LHCN-M2 (cell line): ENCODE measurements at regions not wholly inside any gene's neighbourhood (a gene's known extent, or its start where the extent isn't known, plus 50 kb on each side); places are given as distances from the start of the nearest gene placed in this dataset.

ENCODE experiments used
- DNase-seq: peaks from one replicate; pipeline ENCODE4 v3.0.0-alpha.2; 2012; ENCODE audit warnings: low read depth

DNA sequence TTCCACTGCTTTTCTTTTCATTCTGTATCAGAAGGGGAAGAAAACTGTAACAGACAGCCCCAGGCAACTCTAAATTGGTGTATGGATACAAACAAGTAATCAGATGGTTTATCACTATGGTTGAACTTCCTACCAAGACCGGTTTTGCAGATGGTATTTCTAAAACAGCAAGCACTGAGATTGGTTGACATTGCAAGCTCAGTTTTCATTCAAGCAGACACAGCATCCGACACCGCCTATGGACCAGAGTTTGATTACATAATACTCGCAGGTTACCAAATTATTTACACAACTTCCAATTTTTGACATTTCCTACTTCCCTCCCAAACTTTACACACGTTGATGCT lies 209.9 kb downstream of the ALDH8A1 start:
- no peak for DNase-seq

DNA sequence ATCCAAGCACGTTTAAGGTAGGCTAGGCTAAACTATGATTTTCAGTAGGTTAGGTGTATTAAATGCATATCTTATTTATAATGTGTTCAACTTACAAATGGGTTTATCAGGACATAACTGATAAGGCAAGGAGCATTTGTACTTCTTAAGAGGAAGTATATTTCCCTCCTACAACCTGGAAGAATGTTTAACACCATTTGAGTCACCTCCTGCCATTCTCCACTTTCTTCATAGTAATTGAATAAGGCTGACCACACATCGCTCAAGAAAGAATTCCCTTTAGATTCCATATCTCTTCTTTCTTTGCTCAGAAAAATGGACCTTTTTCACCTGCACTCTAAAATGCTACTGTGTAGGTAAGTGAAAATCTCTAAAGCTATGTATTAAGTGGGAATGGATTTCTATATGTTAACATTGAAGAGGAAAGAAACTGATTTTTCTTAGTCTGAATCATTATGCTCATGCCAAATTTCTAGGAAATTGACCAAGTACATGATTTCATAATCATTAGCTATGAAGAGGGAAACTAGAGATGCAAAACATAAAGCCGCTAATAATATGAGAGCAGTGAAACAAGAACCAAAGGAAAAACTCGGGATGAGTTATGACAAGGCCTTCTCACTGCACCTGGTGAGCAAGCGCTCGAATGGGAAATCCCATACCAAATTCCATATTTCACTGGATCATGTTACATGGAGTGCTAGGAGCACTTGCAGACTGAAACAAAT lies 210.4 kb downstream of the ALDH8A1 start:
- DNase-seq, result peak; percentile 38

DNA sequence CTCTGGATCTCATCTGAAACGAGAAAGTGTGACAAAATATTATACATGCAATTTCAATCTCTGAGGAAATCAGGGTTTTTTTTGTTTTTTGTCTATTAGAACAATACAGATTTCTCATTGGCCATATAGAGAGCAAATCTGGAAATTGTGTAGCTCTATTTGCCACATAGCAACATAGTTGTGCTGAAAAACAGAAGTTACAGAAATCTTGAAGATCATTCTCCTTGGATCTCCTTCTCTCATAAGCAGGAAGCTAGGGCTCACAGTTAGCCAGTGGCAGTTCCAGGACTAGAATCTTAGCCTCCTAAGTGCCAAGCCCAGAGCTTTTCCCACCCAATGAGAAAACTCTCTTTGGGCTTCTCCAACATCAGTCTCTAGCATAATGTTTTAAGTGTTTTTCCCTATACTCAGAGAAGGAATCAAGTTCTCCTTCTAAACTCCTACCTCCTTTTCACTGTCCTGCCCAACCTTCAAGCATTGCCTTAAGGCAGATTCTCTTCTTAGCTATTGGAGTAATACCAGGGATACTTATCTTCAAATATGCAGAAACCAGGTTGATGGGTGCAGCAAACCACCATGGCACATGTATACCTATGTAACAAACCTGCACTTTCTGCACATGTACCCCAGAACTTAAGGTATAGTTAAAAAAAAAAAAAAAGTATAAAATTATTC lies 211.6 kb downstream of the ALDH8A1 start:
- DNase-seq, result no peak

DNA sequence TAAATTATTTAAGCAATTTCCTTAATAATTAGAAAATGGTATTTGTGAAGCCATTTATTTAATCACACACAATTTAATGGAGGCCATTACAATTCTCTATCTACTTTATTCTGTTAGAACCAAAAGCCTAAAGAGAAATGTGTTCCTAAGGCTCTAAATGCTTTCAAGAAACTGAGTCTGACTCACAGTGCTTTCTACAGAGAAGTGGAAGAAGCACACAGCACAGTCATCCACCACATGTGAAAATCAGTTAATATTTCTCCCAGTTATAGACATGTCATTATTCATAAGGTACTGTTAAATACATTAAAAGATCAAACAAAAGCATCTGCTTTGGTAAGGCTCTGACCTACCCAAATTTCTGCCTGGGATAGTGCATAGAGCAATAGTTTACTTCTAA lies 214.4 kb downstream of the ALDH8A1 start:
- no peak for DNase-seq

DNA sequence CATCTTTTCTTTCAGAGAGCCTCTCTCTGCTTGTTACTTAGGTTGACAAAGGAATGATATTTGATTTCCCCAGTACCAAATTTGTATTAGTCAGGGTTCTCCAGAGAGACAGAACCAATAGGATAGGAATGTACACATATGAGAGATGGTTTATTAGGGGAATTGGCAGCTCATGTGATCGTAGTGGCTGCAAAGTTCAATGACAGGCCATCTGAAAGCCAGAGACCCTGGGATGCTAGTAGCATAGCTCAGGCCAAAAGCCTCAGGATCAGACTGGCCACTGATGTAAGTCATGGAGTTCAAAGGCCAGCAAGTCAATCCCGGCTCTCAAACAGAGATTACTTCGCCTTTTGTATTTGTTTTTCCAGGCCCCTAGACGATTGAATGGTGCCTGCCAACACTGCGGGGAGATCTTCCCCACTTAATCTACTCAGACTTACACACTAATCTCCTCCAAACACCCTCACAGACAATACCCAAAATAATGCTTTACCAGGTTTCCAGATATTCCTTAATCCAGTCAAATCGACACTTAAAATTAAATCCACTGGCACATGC lies 215.5 kb downstream of the ALDH8A1 start:
- no peak for DNase-seq

DNA sequence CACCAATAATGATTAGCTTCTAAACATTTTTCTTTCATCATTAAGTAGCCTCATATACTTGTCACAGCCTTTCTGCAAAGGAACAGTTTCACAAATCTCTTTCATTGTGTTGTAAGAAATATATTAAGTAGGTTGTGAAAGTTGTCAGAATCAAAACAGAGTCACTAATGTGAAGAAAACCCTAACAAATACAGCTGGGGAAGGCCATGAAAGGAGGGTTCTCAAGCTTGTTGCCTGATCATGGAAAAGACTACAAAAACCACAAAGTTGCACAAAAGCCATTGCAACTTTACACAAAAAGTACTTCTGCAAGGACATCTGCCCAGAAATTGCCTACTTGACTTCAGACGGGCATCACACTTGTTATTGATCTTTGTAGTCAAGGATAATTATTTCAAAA lies 216.1 kb downstream of the ALDH8A1 start:
- DNase-seq, result no peak

DNA sequence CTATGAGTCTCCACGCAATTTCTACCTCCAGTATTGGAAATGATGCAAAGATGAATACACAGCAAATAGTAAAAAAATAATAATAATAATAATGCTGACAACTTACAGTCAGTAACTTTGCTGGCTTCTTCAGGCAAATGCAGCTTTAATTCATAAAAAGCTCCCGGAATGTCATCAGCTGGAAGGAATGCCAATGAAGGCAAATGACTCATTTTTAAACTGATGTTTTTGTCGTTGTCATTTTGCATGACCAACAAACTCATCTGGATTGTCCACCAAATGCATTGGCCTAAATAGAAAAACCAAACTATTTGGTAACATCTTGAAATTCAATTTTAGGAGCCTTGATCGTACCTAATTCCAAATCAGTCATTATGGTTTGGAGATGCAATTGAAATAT lies 217.1 kb downstream of the ALDH8A1 start:
- DNase-seq, result no peak

DNA sequence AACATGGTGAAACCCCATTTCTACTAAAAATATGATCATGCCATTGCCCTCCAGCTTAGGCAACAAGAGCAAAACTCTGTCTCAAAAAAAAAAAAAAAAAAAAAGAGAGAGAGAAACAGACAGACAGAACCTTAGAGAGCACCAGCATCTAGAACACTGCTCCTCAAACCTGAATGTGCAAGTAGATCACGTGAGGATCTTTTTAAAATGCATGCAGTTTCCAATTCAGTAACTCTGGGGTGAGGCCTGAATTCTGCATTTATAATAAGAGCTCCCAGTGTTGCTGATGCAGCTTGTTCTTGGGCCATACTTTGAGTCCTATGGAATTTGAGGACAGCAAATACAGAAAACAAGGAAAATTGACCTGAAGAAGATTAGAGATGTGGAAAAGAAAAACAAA lies 218.3 kb downstream of the ALDH8A1 start:
- DNase-seq, result no peak

DNA sequence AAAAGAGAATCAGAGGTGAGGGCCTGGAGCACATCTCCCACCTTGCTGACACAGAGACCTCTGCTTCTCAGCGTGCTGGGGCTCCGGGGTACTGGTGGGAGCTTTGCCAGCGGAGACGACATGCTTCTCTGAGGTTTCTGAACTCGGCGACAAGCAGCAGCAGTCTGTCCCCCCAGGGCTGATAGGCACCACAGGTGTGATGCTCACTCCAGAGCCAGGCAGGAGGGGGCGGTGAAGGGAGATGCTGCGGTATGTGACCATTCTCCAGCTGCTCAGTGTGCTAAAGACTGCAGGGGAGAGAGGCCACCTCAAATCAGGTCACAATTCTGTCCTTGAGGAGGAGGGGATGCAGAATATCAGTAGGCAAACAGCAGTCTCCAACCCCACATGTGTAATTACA lies 219.9 kb downstream of the ALDH8A1 start:
- no peak for DNase-seq

DNA sequence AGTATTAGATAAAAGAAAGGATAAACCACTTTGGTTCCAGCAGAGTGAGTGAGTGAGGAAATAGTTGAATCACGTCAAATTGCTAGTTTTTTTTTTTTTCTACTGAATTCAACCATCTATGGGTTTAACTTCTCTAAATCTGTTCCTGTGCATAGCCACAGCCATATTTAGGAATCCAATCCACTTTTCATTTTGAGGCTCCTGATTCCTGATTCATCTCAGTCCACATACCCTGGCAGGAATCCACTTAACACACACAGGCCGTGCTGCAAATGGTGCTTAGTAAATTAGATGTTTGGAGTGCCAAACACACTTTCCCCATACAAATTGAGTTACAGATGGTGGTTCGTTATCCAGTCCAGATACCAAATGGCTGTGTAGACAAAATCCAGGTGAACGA lies 220.3 kb downstream of the ALDH8A1 start:
- DNase-seq, result no peak

DNA sequence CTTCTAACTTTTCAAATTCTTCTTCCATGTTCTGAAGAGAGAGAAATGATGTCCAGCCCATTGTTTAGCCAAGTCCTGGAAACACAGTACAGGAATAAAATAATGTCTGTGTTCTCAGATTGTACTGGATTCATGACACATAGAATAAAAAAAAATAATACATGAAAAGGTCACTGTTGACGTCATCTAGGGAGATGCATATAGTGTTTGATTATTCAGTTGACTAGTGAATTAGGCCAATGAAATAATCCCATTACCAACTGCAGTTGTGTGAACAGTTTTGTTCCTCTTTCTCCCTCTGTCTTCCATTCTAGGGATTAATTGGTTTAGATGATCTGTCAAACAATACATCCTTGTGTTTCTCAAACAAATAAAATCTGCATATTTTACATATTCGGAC lies 222.8 kb downstream of the ALDH8A1 start:
- DNase-seq, result no peak

DNA sequence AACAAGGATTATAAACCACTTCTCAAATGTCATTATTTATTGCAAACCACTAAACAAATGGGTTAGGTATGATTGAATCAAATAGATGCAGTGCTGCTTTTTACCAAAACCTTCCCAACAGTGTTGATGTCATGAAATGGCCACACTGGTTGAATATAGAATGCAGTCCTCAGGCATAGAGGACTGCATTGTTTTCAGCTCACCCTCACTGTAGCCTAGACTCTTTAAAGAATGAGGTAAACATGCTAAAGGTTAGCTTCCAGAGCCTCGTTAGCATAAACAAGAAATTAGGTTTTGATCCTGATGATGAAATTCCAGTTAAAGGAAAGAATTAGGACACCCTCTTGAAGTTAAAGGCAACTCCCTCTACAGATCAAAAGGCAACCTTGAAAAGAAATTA lies 224.3 kb downstream of the ALDH8A1 start:
- DNase-seq, result no peak

DNA sequence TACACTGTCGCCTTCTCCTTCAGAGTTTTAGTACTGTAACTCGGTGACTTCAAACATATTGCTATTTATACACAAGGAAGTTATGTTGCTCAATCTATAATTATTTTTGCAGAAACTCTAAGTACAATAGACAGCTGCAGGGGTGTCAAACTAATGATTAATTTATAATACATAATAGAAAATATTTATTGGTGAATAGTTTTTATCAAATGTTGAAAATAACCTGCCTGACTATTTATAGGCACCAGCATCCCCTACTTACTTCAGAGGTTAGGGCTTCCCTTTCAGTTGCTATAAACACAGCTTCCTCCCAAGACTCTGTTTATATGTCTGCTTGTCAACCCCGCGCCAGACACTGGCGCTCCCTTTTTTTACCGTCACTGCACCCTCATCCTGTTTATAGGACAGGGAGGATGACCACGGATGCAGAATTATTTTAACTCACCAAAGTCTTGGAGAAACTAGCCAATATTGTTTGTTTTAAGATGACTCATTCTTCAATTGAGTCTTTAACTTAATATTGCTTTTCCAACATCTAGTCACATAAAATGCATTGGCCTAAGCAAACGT lies 225.0 kb downstream of the ALDH8A1 start:
- no peak for DNase-seq

DNA sequence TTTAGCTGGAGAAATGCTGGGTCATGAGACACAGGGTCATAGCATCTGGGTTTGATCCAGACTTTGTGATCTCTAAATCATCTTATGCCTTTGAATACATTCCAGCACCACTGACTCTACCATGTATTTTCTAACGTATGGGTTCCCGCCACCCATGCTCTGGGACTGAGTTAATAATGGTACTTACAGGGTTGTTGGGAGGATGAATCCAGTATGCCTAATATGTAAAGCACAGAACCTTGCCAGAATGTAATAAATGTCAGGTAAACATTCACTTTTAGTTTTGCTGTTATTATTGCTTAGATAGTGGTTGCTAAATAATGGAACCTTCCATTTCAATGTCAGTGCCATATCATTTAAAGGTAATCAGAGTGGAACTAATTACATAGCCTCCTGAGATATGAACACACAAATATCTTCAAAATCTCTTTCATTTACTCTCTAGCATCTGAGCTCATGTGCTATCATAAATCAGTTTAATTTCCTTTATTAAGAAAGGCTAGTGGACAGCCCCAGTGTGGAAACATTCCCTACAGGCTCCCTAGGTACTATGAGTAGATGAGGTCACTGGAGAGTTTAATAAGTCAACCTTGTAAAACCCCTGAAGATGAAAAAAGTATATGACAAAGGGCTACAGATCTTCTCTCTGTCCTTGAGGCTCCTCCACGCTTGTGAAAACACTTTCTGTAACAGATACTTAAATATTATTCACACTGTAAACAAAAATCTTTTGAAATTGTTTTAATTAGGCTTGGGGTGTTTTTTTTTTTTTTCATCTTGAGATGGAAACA lies 226.6 kb downstream of the ALDH8A1 start:
- no peak for DNase-seq

DNA sequence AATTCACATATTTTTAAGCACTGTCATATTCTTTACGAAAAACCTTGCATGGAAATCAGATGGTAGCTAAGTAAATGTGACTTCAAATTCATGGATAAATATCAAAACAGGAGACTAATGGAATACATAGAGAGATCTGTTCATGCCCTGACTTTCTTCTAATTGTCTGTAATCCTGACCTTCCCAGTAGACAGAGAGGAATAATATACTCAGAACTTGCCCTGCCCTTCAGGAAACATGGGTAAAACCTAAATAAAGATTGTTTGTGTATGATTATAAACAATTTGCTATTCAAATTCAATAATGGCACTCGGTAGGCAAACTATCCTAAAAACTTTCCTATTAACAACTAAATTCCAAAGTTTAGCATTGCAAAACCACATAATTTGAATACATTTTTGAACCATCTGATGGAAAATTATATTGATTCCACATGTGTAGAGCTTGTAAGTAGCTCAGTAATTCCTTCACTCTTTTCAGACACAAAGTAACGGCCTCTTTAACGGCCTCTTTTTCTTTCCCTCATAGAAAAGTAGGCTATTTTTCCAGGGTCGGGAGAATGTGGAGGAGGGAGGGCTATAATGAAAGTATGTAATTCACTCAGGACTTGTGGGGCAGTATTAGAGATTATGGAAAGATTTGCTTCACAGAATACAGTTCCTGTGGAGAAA lies 227.6 kb downstream of the ALDH8A1 start:
- DNase-seq, result no peak

DNA sequence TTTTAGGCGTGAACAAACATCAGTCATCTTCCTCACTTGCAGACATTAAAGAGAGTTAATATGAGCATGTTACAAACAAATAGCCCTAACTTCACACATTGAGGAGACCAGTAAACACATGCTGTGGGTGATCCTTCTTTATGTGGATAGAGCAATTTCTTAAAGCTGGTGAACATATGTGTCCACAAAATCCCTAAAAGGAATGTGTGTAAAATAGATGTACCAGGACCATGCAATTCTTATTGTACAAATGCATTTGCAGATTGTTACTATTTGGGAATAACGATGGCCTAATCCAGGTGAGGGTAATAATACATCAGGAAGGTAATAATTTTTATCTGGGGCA lies 228.9 kb downstream of the ALDH8A1 start:
- no peak for DNase-seq

DNA sequence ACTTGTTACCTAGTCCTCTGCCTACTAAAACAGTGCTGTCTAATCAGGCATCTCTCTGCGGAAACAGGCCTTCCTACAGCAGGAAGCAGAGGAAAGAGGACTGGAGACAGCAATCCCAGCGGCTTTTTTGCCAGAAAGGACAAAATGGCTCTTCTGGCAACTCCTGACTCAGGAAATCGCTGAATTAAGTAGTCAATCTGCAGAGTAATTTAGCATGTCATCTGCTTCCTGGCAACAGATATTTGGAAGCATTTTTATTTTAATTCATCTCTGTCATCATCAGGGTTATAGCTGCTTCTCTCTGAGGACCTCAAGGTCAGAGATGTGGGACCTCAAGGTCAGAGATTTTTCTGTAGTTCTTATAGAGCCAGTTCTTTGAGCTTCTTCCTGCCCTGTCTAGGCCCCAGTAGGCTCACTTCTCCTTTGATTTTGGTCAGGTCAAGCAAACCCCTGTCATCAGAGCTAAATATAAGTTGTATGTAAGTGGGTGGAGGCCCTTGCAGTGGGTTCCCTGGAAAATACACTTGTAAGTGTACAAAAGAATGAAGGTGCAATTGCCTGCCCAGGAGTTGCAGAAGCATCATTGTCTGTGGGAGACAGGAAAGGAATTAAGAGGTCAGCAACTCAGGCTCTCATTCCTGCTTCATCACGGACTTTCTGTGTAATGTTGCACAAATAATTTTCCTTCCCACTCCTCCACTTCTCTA lies 229.4 kb downstream of the ALDH8A1 start:
- DNase-seq, result no peak

DNA sequence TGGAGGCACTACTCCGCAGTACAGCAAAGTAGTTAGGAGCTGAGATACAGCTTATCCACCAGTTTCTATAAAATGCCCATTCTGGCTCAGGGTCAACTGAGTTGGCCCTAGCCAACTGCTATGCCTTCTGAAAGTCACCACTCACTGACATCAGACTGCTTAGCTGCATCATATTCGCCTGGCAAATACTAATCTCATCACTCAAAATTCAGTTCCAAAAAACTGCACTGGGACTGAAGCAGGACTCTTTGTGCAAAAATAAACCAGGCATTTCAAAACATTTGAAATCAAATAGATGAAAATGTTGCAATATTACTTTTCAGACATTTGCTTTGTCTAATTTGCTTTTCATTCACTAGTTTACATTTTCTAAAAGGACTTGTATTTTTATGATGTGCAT lies 230.0 kb downstream of the ALDH8A1 start:
- DNase-seq, result no peak

DNA sequence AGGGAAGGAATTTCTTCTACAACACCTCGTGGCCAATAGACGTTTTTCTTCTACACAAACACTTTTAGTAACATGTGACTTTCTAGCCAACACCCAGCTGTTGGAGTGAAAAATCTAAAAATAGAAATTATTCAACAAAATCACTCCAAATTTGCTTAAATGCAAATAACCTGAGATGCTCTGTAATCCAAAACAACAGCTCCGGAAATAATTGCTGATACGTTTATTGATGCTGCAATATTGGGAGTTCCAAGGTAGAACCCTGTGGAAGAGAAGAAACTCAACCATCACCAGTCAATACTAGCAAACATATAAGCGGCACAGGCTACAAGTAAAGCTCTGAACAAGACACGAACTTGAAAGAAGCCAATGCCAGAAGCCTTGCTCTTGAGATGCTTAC lies 230.6 kb downstream of the ALDH8A1 start:
- no peak for DNase-seq

DNA sequence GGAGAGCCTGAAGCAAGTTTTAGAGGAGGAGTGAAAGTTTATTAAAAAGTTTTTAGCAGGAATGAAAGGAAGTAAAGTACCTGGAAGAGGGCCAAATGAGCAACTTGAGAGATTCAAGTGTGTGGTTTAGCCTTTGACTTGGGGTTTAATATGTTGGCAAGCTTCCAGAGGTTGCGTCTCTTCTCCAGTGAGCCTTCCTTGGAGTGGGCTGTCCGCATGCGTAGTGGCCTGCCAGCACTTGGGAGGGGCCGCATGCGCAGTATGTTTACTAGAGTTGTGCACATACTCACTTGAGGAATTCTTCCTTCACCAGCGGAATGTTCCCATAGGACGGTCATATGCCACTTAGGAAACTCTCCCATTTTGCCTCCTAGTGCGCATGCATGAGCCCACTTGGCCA lies 235.2 kb downstream of the ALDH8A1 start:
- DNase-seq, result peak; percentile 37

DNA sequence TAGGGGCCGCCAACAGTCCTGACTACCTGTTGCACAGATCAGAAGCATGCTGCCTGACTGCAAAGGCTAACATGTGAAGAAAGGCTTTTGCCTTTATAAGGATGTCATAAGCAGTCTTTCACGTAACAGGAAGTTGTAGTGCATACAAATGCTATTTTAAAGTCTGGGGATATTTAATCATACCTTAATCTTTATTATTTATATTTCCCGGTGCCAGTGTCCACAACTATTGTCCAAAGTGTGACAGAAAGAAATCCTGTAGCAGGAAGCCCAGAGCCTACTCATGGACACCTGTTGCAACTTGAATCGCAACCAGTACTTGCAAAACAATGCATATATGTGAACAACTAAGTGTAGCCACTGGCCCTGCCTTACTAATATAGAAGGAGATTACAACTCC lies 235.8 kb downstream of the ALDH8A1 start:
- DNase-seq, result no peak
